OCI-LY1 (cell line): ENCODE measurements at regions not wholly inside any gene's neighbourhood (a gene's known extent, or its start where the extent isn't known, plus 50 kb on each side); places are given as distances from the start of the nearest gene placed in this dataset.

ENCODE experiments used
- CTCF ChIP-seq: fragments of 200-600 bp; sonication (generic), shearing (Covaris generic); IDR thresholded peaks from 2 replicates; pipeline ENCODE4 v1.5.1; 2017; ENCODE audit warnings: mild to moderate bottlenecking, antibody characterized with exemption, low read length, moderate library complexity, mixed read lengths
- EZH2 ChIP-seq: fragments of 200-600 bp; sonication (generic), shearing (Covaris generic); IDR thresholded peaks from 2 replicates; pipeline ENCODE4 v1.8.0; 2017; ENCODE audit warnings: borderline replicate concordance, mixed run types, mild to moderate bottlenecking, antibody characterized with exemption, low read length, moderate library complexity, mixed read lengths

GRCh38 chr1:219123036-219123435, 50.6 kb upstream of the LYPLAL1 start:
- TF ChIP-seq CTCF, result no peak
- no peak for TF ChIP-seq EZH2
